ENCODE measurements at regions not wholly inside any gene's neighbourhood (a gene's known extent, or its start where the extent isn't known, plus 50 kb on each side); places are given as distances from the start of the nearest gene placed in this dataset.

- intact Hi-C loops (cut with DNase I; ENCODE audit: low total_unique reads), result no loop called here
- Histone ChIP-seq H3K9me3 (no peaks in the 10 kb centered on the region), H3K36me3 (ENCODE audit: low read depth, missing control alignments) (no peaks in the 10 kb centered on the region), H3K4me1 (no peaks in the 10 kb centered on the region), H3K4me3 (no peak overlapping the region), H3K27ac (no peak overlapping the region), H3K27me3 (no peaks in the 10 kb centered on the region)
- TF ChIP-seq CTCF (IDR thresholded peaks at IDR 0.05) (no peak), POLR2A (IDR thresholded peaks at IDR 0.05) (no peak)
- WGBS, 2 donors, result 73 to 90% methylated on average over 17 of the region's 17 CpGs
- DNase-seq, result no peak
These were observed 150.6 kb upstream of the RAB12 start for GRCh38 chr18:8458546-8459215.

- WGBS, 2 donors, result 74 to 97% methylated on average over 5 of the region's 5 CpGs
- DNase-seq, result no peak
- Histone ChIP-seq H3K4me3 (no peak overlapping the region), H3K4me1 (no peaks in the 10 kb centered on the region), H3K9me3 (no peaks in the 10 kb centered on the region), H3K27ac (no peak overlapping the region), H3K36me3 (ENCODE audit: low read depth, missing control alignments) (no peaks in the 10 kb centered on the region), H3K27me3 (no peaks in the 10 kb centered on the region)
- TF ChIP-seq CTCF (IDR thresholded peaks at IDR 0.05), result no peak
- TF ChIP-seq POLR2A (IDR thresholded peaks at IDR 0.05), result no peak
- intact Hi-C loops (cut with DNase I; ENCODE audit: low total_unique reads), result no loop called here
These were observed 148.5 kb upstream of the RAB12 start for GRCh38 chr18:8460748-8461147.

- no peaks in the 10 kb centered on the region for H3K27me3 ChIP-seq
- H3K36me3 ChIP-seq (ENCODE audit: low read depth, missing control alignments), result no peaks in the 10 kb centered on the region
- intact Hi-C loops (cut with DNase I; ENCODE audit: low total_unique reads), result no loop called here
- H3K9me3 ChIP-seq, result no peaks in the 10 kb centered on the region
- no peak overlapping the region for H3K4me3 ChIP-seq
- 0 to 82% methylated on average over 1 to 2 of the region's 2 CpGs for whole genome bisulfite sequencing, 2 donors
- no peak overlapping the region for H3K27ac ChIP-seq
- H3K4me1 ChIP-seq, result no peaks in the 10 kb centered on the region
- no peak for DNase-seq
- TF ChIP-seq POLR2A (IDR thresholded peaks at IDR 0.05) (no peak), CTCF (IDR thresholded peaks at IDR 0.05) (no peak)
These were observed 147.7 kb upstream of the RAB12 start for GRCh38 chr18:8461544-8461943.

GRCh38 chr18:8462651-8463185 is 146.5 kb upstream of the RAB12 start:
- 94 to 95% methylated on average over 10 of the region's 10 CpGs for WGBS, 2 donors
- H3K36me3 ChIP-seq (ENCODE audit: low read depth, missing control alignments), result no peaks in the 10 kb centered on the region
- H3K27ac ChIP-seq, result no peak overlapping the region
- no peaks in the 10 kb centered on the region for H3K27me3 ChIP-seq
- TF ChIP-seq CTCF (IDR thresholded peaks at IDR 0.05), result no peak
- TF ChIP-seq POLR2A (IDR thresholded peaks at IDR 0.05), result no peak
- intact Hi-C loops (cut with DNase I; ENCODE audit: low total_unique reads), result no loop called here
- DNase-seq, result no peak
- no peaks in the 10 kb centered on the region for H3K4me1 ChIP-seq
- H3K9me3 ChIP-seq, result no peaks in the 10 kb centered on the region
- no peak overlapping the region for H3K4me3 ChIP-seq

- no peaks in the 10 kb centered on the region for H3K27me3 ChIP-seq
- no peaks in the 10 kb centered on the region for H3K9me3 ChIP-seq
- no peak for TF ChIP-seq CTCF (IDR thresholded peaks at IDR 0.05)
- TF ChIP-seq POLR2A (IDR thresholded peaks at IDR 0.05), result no peak
- H3K36me3 ChIP-seq (ENCODE audit: low read depth, missing control alignments), result no peaks in the 10 kb centered on the region
- no peak for DNase-seq
- intact Hi-C loops (cut with DNase I; ENCODE audit: low total_unique reads), result no loop called here
- no peaks in the 10 kb centered on the region for H3K4me1 ChIP-seq
- no peak overlapping the region for H3K4me3 ChIP-seq
- 78 to 83% methylated on average over 3 of the region's 3 CpGs for WGBS, 2 donors
- no peak overlapping the region for H3K27ac ChIP-seq
These were observed 145.4 kb upstream of the RAB12 start for GRCh38 chr18:8463791-8464190.

All from testis (tissue), 2 donors.